GM19043 (cell line): ENCODE measurements at regions not wholly inside any gene's neighbourhood (a gene's known extent, or its start where the extent isn't known, plus 50 kb on each side); places are given as distances from the start of the nearest gene placed in this dataset.

ENCODE experiments used
- ATAC-seq: cut with Tn5 transposase; IDR thresholded peaks from one replicate; pipeline ENCODE4 v1.9.1; 2021; ENCODE audit warnings: low read depth; ENCODE audit not compliant: unreplicated experiment

DNA sequence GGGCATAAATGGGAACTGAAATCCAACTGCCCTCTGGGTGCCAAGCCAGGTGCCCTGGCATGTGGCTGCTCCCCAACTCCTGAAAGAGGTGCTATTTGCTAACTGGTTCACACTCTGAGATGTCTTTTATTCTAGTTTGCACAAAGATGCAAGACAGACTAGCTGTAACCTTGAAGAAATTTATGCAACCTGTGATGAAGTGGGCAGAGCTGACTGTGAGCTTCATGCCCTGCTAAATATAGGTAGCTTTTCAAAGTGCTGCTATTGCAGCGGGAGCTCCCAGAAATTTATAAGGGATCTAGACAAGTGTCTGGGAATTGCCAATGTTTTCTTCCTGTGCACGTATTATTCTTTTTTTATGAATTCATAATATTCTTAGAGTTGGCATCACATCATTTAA is 517.5 kb downstream of the RNF144B start:
- ATAC-seq, result no peak

DNA sequence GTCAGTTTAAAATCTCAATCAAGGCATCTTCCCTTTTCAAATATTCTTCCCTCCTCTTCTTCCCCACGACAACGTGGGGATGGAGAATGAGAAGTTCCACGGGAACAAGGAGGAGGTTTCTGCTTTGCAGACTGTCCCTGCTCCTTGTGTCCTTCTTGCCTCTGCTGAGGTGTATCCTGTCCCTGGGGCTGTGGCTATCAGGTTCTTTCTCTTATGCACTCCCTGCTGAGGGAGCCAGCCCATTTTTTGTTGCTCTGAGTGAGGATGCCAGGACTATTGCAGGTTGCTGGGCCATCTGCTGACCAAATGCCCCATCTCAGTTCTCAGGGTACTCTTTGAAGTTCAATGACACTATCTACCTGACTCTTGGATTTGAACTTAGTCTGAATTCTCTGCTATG is 533.6 kb downstream of the RNF144B start:
- no peak for ATAC-seq

DNA sequence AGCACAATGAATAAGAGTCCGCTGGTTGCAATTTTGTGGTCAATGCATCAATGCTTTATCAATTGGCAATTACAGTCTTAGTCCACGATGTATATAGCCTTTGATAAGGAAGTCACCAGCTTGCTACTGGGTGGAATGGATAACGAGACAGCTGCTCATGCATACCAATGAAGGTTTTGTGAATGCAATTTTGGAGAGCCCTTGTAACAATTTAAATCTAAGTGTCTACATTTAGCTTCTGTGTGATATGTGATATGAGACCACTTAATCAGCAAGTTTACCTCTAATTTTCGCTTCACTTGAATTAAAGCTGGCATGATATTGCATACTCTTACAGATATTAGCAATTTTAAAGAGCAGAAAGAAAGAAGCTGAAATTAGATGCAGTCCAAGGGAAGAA is 543.9 kb downstream of the RNF144B start:
- no peak for ATAC-seq

DNA sequence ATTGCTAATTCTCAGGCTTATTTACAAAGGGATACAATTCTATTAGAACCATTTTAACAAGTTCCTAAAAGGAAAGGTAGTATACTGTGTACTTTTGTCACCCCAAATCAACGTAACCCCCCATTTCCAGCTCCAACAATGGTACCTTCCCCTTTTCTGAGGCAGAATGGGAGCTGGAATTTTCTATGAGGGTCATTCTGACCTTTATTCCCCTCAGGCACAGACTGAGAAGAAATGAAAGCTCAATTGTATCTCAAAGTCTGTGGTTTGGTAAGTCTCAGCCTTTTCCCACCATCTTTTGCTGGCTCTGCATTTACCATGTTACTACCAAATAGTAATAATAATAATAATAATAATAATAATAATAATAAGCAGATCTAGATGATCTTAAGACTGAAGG is 571.0 kb downstream of the RNF144B start:
- no peak for ATAC-seq

DNA sequence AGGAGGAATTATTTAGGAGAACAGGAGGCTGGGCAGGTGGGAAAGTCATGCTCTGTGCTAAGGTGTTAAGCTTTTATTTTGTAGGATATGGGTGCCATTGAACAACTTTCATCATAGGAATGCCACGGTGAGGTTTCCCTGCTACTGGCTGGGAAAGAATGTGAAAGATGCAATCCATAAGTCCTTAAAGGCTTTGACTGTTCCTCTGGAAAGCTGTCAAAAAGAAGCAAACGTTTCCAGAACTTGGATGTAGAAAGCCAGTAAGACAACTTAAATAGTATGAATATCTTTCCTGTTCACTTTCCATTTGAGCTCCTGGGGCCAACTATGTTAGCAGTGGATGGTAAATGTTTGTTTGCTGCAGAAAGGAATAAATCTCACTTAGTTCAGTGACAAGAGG is 574.4 kb downstream of the RNF144B start:
- no peak for ATAC-seq

DNA sequence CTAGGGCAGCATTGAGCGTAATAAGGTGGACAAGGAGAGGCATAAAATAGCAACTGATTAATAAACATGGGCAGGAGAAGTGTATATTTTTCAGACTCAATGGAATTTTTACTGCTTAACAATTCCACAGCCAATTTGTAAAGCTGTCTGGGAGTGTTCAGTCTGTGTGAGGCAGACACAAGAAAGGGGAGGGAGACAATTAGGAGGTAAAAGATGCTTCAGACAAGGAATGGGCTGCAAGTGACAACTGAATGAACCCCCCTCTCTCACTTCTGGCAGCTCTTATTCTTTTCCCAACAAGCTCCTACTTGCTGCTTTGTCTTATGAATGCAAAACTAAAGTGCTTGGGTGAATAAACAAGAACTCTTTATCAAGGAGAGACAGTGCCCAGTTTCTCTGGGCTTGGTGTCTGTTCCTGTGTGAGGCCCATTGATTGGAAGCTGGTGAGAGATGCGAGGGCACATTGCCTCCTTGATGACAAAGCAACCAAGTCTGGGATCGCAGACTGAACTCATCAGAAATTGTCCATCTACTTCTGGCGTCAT is 575.3 kb downstream of the RNF144B start:
- ATAC-seq, result no peak

DNA sequence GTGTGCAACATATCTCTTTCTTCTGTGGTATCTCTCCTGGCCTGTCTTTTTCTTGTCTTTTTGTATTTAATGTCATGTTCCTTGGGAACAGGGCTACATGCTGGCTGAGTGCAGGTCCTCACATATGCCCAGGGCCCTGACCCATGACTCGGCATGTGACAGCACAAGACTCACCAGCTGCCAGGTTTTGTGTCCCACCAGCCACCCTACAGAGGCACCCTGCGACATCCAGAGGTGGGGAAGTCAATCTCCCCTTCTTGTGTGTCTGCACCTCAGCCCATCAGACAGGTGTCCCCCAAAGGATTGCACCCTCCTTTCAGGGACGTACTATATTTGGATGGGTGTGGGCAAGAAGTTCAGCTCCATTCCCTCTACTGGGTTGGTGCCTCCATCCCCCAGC is 576.3 kb downstream of the RNF144B start:
- no peak for ATAC-seq

DNA sequence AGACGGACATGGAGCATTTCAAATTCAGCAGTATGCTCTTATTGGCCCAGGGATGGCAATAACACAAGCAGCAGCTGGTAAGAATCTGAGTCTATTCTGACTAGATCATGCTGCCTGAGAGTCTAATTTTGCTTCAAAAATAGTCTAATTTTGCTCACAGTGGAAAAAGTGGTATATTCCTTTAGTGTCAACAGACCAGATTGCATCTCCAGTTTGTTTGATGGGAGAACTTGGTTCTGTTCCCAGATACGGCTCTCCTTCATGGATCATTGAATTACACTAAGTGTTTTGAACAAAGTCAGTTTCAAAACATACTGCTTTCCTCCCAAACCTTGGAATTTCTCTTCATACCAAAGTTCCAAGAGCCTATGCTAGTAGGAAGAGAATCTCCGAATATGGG is 586.1 kb downstream of the RNF144B start:
- no peak for ATAC-seq

DNA sequence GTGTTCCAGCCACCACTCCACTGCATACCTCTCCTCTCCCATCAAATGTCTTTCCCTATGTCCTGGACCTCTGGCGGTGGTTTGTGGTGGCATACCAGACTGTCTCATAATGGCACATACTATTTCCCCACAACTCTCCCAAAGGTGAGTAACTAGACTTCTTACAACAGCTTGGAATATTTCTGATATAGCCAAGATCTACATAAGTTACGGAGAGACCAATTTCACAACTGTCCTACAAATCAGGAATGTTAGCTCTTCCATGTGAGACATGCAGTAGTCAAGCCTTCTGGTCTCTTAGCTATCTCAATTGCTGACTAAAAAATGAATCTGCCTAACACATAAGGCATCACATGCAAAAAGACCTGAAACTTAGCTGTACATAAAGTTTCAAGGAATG is 588.9 kb downstream of the RNF144B start:
- no peak for ATAC-seq

DNA sequence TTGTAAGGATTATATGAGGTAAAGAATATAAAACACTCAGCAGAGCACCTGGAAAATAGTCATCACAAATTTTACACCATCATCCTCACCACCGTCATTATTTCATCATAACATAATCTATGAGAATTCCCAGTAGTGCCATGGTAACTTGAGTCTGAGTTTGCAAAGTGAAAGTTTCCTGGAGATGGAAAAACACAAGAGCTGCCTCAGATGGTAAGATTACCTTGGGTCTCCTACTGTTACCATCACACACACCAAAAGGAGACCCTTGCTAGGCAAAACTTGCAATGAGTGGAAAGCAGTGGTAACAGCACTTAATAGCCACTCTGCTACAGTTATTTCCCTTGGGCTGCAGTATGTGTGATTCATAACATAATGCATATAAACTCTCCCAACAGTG is 589.8 kb downstream of the RNF144B start:
- ATAC-seq, result no peak

DNA sequence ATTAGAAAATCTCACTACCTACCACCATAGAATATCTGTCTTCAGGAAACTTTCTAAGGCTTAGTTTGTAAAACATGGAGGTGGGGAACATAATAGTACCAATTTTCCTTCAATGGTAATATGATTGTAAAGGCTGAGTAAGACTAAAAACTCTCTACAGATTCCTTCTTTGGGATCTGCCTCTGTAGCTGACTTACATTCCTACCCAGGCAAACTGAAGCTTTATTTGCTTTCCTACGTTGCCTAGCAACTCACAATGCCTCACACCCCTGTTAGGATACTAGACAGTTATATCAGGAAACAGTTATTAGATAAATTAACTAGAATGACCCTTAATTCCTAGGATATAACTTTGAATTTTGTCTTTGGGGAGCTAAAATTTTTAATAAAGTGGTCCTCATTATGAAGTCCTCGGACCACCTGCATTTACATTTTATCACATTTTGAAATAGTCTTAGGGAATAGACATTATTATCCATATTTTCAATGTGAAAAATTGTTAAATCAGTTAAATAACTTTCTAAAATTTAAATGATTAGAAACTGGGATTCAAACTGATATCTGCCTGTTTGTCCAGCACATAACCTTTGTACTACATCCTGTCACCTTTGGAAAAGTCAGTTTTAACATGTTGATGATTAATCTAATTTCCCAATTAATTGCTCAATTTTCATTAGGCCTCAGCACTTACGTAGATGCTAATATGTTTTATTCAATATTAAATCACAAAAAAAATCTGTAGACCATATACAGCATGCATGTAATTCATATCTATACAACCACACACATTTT is 591.4 kb downstream of the RNF144B start:
- no peak for ATAC-seq

DNA sequence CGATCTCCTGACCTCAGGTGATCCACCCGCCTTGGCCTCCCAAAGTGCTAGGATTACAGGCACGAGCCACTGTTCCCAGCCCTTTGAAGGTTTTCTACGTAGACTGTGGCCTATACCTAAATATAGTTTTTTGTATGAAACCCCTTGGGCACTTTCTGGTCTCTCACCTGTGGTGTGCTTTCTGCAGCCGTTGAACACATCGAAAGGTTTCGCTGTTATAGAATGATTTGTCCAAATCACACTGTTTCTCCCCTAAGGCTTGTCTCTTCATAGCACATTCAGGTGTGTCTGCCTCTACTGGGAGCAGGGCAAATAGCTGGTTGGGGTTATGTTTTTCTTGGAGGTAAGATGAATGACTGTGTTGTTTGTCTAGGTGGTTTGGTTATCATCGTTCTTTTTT is 597.9 kb downstream of the RNF144B start:
- no peak for ATAC-seq

DNA sequence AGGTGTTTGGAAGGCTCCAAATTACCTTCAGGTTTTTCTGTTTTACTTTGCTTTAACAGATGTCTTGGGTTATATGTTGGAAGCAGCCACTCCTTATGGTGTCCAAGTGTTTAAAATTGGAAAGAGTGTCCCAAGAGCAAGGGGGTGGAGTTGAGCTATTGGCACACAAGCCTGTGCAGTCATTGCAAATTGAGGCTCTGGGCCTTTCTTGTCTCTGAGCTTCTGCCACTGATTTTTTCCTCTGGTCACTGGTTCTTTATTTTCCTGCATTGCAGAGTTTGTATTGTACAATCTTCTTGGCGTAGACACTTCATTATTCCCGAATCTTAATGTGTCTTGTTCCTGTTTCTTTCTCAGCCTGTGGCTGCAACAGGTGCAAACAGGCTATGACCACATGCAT is 598.8 kb downstream of the RNF144B start:
- no peak for ATAC-seq

DNA sequence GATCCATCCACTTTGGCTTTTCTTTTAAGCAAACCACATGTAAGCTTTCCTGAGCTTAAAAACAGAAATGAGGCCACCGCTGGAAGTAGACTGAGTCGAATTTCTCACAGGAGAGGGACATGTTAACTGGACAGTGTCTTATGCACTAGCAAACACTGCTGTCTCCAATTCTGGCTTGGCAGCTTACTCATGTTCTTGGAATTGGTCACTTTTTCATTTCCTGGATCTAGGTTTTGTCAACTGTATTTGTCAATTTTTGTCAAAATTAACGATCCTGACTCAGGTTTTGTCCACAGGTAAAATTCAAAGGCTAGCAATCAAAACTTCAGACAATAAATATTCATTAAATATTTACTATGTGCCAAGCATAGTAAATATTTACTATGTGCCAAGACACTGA is 601.5 kb downstream of the RNF144B start:
- ATAC-seq, result no peak

DNA sequence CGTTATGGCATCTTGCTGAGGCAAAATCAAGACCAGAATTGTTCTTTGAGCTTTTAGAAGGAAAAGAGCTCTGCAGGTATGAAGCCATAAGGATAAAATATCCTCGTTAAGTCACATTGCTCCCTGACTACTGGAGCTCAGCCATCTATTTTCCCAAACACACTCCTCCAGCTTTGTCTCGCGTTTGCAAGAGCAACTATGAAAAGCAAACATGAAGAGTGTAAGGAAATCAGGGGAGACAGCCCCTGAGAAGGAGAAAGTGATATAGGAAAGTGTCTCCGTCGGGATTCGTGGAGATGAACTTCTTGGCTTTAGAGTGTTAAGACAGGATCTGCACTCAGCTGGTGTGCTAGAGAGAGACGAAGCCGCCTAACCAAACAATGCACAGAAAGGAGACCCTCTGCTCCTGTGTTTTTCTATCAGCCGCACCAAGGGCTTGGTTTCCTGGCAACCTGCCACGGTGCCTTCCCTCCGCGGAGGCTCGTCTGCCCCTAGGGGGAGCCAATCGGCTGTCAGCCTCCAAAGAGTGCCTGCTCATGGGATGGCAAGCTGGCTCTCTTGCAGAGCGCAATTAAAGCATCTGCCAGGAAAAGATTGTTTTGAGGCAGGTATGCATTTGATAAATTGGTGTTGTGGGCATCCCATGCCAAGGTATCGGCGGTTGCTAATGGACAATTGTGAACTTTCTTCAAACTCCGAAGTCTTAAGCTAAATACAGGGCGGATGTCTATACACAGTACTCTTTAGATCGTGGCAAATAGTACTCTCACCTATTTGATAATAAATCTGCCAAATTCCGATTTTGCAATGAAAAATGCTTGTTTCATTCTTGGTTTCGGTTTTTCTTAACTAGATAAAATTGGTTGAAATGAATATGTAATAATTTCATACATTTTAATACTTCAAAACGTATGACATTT is 603.2 kb downstream of the RNF144B start:
- peak; percentile 70 for ATAC-seq

DNA sequence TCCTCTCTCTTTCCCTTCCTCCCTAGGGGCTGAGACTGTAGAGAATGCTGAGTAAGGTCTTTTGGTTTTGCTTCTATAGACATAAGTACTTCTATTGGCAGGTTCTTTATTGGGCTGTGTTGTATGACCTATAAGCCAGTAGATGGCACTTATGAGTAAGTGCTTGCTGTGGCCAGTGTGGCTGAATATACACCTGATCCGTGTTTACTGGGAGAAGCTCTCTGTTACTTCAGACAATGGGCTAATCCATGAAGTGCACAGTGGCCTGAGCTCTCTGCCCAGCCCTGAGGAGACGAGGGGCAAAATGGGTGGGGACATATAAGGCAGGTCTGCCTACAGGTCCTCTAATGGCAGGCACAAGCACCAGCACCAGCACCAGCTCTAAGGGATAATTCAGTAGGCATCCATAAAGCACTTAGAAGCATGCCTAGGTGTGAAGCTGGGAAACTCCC is 610.3 kb downstream of the RNF144B start:
- ATAC-seq, result no peak

DNA sequence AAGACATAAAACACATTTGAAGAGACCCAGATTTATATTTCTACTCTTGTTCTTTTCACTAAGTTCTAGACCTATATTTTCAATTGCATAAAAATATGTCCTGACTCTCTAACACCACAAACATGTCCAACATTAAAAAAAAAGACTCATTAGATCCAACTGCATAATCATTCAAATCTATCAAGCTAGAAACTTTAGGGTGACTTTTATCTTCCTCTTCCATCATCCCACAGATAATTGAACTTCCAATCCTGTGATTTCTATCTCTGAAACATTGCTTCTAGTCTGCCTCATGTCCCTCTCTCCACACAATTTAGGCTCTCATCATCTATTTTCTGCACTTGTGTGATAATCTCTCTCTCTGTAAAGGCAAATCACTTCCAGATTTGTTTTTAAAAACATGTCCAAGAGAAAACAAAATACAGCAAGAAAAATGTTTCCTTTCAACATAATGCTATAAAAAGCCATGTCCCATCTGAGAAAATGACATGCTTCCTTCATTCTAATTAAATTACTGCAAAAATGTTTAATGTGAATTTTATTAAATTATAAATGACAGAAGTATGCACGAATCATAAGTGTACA is 615.9 kb downstream of the RNF144B start:
- no peak for ATAC-seq

DNA sequence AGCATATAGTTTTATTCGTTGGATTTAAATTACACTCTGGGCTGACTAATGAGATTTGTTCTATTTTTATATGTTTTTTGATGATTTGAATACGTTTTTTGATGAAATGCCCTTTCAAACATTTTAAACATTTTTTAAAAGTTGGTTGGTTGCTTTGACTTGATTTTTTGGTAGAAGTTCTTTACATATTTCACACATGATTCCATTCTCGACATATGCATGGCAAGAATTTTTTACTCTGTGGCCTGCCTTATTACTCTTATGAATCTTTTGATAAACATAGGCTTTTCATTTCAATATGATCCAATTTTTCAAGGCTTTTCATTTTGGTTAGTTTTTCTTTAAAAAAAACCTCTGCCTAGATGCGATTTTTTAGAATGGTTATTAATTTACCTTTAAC is 617.0 kb downstream of the RNF144B start:
- ATAC-seq, result no peak

DNA sequence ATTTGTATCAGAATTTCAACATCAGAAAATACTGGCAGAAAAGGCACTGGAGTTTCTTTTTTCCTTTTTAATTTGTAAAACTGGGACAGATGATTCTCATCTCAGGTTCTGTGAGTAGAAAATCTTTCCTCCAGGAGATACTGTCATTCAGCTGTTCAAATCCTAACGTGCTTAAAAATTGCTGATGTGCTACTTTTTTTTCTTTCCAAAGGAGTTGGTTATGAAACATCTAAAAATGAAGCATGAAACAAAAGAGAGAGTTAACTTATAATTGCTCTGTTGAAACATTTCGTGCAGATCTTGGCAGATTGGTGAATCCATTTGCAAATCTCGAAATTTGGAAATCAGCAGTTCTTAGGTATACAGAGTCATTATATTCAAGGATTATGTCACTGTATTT is 622.6 kb downstream of the RNF144B start:
- ATAC-seq, result no peak

DNA sequence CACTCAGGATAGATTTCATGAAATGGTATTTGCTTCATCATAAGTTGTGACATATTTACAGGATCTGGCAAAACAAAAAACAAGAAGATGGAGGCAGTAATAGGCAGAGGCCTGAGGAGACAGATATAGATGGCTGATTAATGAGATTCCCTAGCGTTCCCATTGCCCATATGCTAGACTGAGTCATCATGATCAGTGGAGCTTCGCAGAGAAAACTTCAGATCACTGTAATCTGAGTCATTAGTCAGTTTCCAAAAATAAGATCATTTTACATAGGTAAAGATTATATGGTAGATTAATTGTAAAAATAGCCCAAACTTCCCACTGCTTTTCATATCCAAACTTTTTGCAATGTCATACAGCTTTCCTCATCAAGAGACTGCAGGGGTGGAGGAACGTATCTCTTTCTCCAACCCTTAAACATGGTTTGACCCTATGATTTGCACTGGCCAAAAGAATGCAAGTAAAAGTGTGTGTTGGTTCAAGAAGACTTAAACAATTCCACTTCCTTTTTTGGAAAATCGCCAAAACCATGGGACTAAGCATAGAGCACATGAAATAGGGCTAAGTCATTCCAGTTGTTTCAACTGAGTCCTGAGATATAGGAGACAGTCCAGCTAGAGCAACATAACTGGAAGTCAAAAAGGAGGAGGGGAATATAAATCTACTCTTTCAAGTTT is 626.0 kb downstream of the RNF144B start:
- no peak for ATAC-seq

DNA sequence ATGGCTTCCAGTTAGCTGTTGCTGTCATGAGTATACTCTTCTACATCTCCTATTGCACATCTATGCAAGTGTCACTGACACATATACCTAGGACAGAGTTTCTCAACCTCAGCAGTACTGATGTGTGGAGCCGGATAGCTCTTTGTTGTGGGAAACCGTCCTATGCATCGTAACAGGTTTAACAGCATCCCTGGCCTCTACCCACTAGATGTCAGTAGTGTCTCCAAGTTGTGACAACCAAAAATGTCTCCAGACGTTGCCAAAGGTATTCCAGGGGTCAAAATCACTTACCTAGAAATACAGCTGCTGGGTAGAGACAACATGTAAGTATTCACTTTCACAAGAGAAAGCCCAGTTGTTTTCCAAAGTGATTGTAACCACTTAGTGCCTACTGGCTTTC is 637.6 kb downstream of the RNF144B start:
- ATAC-seq, result no peak
